ENCODE measurements at regions not wholly inside any gene's neighbourhood (a gene's known extent, or its start where the extent isn't known, plus 50 kb on each side); places are given as distances from the start of the nearest gene placed in this dataset.

DNA sequence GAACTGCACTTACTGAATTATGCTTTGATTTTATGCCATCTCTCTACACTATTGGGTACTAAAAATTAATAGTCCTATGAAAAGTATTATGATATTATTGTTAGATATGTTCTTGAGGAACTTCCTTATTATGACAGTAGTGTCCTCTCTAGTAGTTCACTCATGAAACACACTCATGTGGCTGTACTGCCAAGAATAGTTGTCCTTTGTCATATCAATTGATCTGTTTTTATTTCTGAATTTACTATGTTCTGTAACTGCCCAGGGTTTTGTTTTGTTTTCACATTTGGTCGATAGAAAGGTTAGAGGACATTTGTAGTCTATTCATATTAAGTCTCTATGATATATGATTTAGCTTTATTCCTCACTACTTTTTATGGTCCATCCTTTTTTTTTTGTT is 215.2 kb downstream of the PPARGC1A start:
- no peaks in the 10 kb centered on the region for H3K4me1 ChIP-seq (ENCODE audit: insufficient read depth, low read length)
- no peak for TF ChIP-seq ZNF503 (CRISPR knock-in tag; IDR thresholded peaks at IDR 0.05)
- no peak for TF ChIP-seq ZNF543 (CRISPR knock-in tag; IDR thresholded peaks at IDR 0.05)
- TF ChIP-seq KLF9 (CRISPR knock-in tag; IDR thresholded peaks at IDR 0.05; ENCODE audit: low read depth) = no peak
- TF ChIP-seq, protein P1, sequence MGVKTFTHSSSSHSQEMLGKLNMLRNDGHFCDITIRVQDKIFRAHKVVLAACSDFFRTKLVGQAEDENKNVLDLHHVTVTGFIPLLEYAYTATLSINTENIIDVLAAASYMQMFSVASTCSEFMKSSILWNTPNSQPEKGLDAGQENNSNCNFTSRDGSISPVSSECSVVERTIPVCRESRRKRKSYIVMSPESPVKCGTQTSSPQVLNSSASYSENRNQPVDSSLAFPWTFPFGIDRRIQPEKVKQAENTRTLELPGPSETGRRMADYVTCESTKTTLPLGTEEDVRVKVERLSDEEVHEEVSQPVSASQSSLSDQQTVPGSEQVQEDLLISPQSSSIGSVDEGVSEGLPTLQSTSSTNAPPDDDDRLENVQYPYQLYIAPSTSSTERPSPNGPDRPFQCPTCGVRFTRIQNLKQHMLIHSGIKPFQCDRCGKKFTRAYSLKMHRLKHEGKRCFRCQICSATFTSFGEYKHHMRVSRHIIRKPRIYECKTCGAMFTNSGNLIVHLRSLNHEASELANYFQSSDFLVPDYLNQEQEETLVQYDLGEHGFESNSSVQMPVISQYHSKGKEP (CRISPR knock-in tag; IDR thresholded peaks at IDR 0.05) = no peak
- no peak for TF ChIP-seq GZF1 (CRISPR knock-in tag; IDR thresholded peaks at IDR 0.05)
- no peak for TF ChIP-seq ZNF224 (CRISPR knock-in tag; IDR thresholded peaks at IDR 0.05)
- TF ChIP-seq HNRNPL (IDR thresholded peaks at IDR 0.05; ENCODE audit: low read depth, low read length) = no peak
- TF ChIP-seq SMARCE1 (IDR thresholded peaks at IDR 0.05; ENCODE audit: borderline replicate concordance) = no peak
- TF ChIP-seq ISX (CRISPR knock-in tag; conservative IDR thresholded peaks at IDR 0.05) = no peak
- TF ChIP-seq, protein P2, sequence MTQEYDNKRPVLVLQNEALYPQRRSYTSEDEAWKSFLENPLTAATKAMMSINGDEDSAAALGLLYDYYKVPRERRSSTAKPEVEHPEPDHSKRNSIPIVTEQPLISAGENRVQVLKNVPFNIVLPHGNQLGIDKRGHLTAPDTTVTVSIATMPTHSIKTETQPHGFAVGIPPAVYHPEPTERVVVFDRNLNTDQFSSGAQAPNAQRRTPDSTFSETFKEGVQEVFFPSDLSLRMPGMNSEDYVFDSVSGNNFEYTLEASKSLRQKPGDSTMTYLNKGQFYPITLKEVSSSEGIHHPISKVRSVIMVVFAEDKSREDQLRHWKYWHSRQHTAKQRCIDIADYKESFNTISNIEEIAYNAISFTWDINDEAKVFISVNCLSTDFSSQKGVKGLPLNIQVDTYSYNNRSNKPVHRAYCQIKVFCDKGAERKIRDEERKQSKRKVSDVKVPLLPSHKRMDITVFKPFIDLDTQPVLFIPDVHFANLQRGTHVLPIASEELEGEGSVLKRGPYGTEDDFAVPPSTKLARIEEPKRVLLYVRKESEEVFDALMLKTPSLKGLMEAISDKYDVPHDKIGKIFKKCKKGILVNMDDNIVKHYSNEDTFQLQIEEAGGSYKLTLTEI (CRISPR knock-in tag; conservative IDR thresholded peaks at IDR 0.05) = no peak
- no peak for TF ChIP-seq ZNF674 (CRISPR knock-in tag; IDR thresholded peaks at IDR 0.05; ENCODE audit: low read depth)
- POLR2A ChIA-PET = no interaction called here
- H3K27me3 ChIP-seq (ENCODE audit: control insufficient read depth in 1 of 2, insufficient read depth in 2 of 2, low read length in 2 of 2) = no peaks in the 10 kb centered on the region
- CTCF ChIA-PET (ENCODE audit: low intra/inter-chr PET ratio, low total read pairs) = no interaction called here
- intact Hi-C loops (cut with micrococcal nuclease; ENCODE audit: unreplicated experiment) (no loop called here), in situ Hi-C loops (cut with HindIII; ENCODE audit: extremely low pct_ligation_motif_present, low pct_unique_long_range_greater_than_20kb) (loop anchor here (25.0 kb wide), 1 partner anchor 738 kb away; no protein-coding TSS in a partner anchor)
- FAIRE-seq = no peak
- H3K9me3 ChIP-seq (ENCODE audit: low read length) = no peaks in the 10 kb centered on the region
- no TSS peak for BruUV-seq (replicated peaks)
- 2% methylated on average over 1 of the region's 1 CpG for WGBS (ENCODE audit: low lambda C conversion rate)
- no peak overlapping the region for H3K4me2 ChIP-seq (ENCODE audit: low read depth, low read length)
- ATAC-seq = no peak
- no peak overlapping the region for H2AFZ ChIP-seq (ENCODE audit: low read length)
- H3K4me3 ChIP-seq (replicated peaks in 1 of 3; ENCODE audit: insufficient read depth in 1 of 3, low read depth in 2 of 3, low read length in 3 of 3) = no peak overlapping the region
- no peak overlapping the region for H3K27ac ChIP-seq (ENCODE audit: extremely low read length, insufficient read depth, low read length)
- no peaks in the 10 kb centered on the region for H4K20me1 ChIP-seq (ENCODE audit: insufficient read depth, low read length)
- no peaks in the 10 kb centered on the region for H3K36me3 ChIP-seq (replicated peaks in 1 of 2; ENCODE audit: control insufficient read depth in 1 of 2, insufficient read depth in 2 of 2, low read length in 2 of 2)
- no peak overlapping the region for H3K9ac ChIP-seq (ENCODE audit: insufficient read depth, low read depth, low read length)
- no peak for DNase-seq (ENCODE audit: low spot score)
- H3K79me2 ChIP-seq (ENCODE audit: insufficient read depth, low read length) = no peaks in the 10 kb centered on the region

Measured in HepG2 (cell line).